ENCODE measurements at regions not wholly inside any gene's neighbourhood (a gene's known extent, or its start where the extent isn't known, plus 50 kb on each side); places are given as distances from the start of the nearest gene placed in this dataset.

DNA sequence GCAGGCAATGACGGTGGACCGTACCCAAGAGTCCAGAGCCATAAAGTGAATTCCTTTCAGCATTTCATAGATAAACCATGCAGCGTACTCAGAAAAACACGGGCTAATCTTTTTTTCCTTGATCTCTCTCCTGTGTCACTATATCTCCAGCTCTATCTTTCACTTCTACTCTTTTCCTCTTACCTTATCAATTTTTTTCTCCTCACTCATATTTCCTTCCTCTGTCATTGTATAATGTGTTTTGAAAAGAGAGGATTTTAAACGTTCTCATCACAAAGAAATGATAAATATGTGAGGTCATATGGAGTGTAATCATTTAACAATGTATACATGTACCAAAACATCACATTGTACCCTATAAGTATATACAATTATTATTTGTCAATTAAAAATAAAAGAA is 176.5 kb downstream of the CPE start:
- TF ChIP-seq EZH2 (IDR thresholded peaks at IDR 0.05), result no peak
- TF ChIP-seq POLR2AphosphoS5 (IDR thresholded peaks at IDR 0.05; ENCODE audit: borderline replicate concordance, low read depth, low read length), result no peak
